HG02970 (cell line): ENCODE measurements at regions not wholly inside any gene's neighbourhood (a gene's known extent, or its start where the extent isn't known, plus 50 kb on each side); places are given as distances from the start of the nearest gene placed in this dataset.

Experiments used
- ATAC-seq: cut with Tn5 transposase; IDR thresholded peaks from one replicate; pipeline ENCODE4 v1.9.1; 2021; ENCODE audit warnings: mild to moderate bottlenecking, moderate library complexity, moderate number of reproducible peaks; ENCODE audit not compliant: unreplicated experiment, low FRiP score

GRCh38 chr13:73129023-73129422 lies 70.2 kb downstream of the KLF5 start:
- no peak for ATAC-seq
